Hepatocyte (in vitro differentiated cells): ENCODE measurements at regions not wholly inside any gene's neighbourhood (a gene's known extent, or its start where the extent isn't known, plus 50 kb on each side); places are given as distances from the start of the nearest gene placed in this dataset.
"Not testable (repeated sequence)": the region's sequence is repeated elsewhere in the genome, so short reads cannot be mapped to it uniquely, and the experiment has no call there.

ENCODE experiments used
- DNase-seq: peaks from one replicate; pipeline ENCODE4 v3.0.0-alpha.2; 2016; ENCODE audit warnings: low spot score
- H2AFZ ChIP-seq: fragments of 200-600 bp; sonication (generic); 2 replicates; pipeline ENCODE4 v1.6.0; 2016; ENCODE audit warnings: antibody characterized with exemption, mild to moderate bottlenecking
- H3K27ac ChIP-seq: fragments of 200-600 bp; sonication (generic); 2 replicates; pipeline ENCODE4 v1.5.1; 2016; ENCODE audit warnings: mild to moderate bottlenecking
- H3K27me3 ChIP-seq: fragments of 200-600 bp; sonication (generic); 2 replicates; pipeline ENCODE4 v1.6.1; 2016
- H3K36me3 ChIP-seq: fragments of 200-600 bp; sonication (generic); replicated peaks from 2 replicates; pipeline ENCODE4 v1.5.1; 2016; ENCODE audit warnings: low read depth; ENCODE audit not compliant: insufficient read depth
- H3K4me1 ChIP-seq: fragments of 200-600 bp; sonication (generic); 2 replicates; pipeline ENCODE4 v1.5.1; 2016; ENCODE audit warnings: mild to moderate bottlenecking, moderate library complexity; ENCODE audit not compliant: insufficient read depth
- H3K4me2 ChIP-seq: fragments of 200-600 bp; sonication (generic); 2 replicates; pipeline ENCODE4 v1.6.0; 2016
- H3K4me3 ChIP-seq: fragments of 200-600 bp; sonication (generic); 2 replicates; pipeline ENCODE4 v1.5.1; 2016; ENCODE audit warnings: mild to moderate bottlenecking
- H3K79me2 ChIP-seq: fragments of 200-600 bp; sonication (generic); 2 replicates; pipeline ENCODE4 v1.6.0; 2017; ENCODE audit warnings: mild to moderate bottlenecking
- H3K9me2 ChIP-seq: fragments of 200-600 bp; sonication (generic); replicated peaks from 2 replicates; pipeline ENCODE4 v1.6.0; 2017; ENCODE audit warnings: mild to moderate bottlenecking; ENCODE audit not compliant: insufficient read depth
- H3K9me3 ChIP-seq: fragments of 200-600 bp; sonication (generic); 2 replicates; pipeline ENCODE4 v1.5.1; 2016; ENCODE audit warnings: low read depth, mild to moderate bottlenecking
- H4K20me1 ChIP-seq: fragments of 200-600 bp; sonication (generic); 2 replicates; pipeline ENCODE4 v1.6.0; 2016; ENCODE audit warnings: mild to moderate bottlenecking; ENCODE audit not compliant: insufficient read depth, poor library complexity, severe bottlenecking
- CTCF ChIP-seq: fragments of 200-600 bp; sonication (generic); IDR thresholded peaks from 2 replicates; pipeline ENCODE4 v1.5.1; 2016; ENCODE audit warnings: antibody characterized with exemption, mild to moderate bottlenecking; ENCODE audit not compliant: poor library complexity
- EZH2 ChIP-seq: fragments of 200-600 bp; sonication (generic); IDR thresholded peaks from 2 replicates; pipeline ENCODE4 v1.6.1; 2016; ENCODE audit warnings: antibody characterized with exemption, mild to moderate bottlenecking, borderline replicate concordance
- EZH2phosphoT487 ChIP-seq: fragments of 200-600 bp; sonication (generic); IDR thresholded peaks from one replicate; pipeline ENCODE4 v1.6.1; 2018; ENCODE audit warnings: antibody characterized with exemption, mild to moderate bottlenecking, low read depth, moderate library complexity; ENCODE audit not compliant: unreplicated experiment, severe bottlenecking
- WGBS: methylation state at CpG from one replicate; pipeline ENCODE4 v1.1.6; 2016; ENCODE audit warnings: low lambda C conversion rate; ENCODE audit errors: missing lambda C conversion rate; 5-methylcytosine and 5-hydroxymethylcytosine counted together

- Histone ChIP-seq H3K36me3 (no peaks in the 10 kb centered on the region), H3K4me1 (no peaks in the 10 kb centered on the region), H3K9me2 (no peaks in the 10 kb centered on the region), H3K4me3 (no peak overlapping the region), H3K9me3 (no peaks in the 10 kb centered on the region), H3K79me2 (no peaks in the 10 kb centered on the region), H2AFZ (no peak overlapping the region), H4K20me1 (no peaks in the 10 kb centered on the region), H3K27me3 (no peaks in the 10 kb centered on the region), H3K4me2 (no peak overlapping the region), H3K27ac (peak overlapping the region; percentile 80)
- WGBS = 57% methylated on average over 7 of the region's 7 CpGs
- TF ChIP-seq CTCF (no peak), EZH2 (no peak), EZH2phosphoT487 (no peak)
- no peak for DNase-seq
Observed at GRCh38 chr1:234825498-234826165, 215.7 kb upstream of the IRF2BP2 start.

GRCh38 chr1:234824836-234825235 lies 214.9 kb upstream of the IRF2BP2 start:
- H3K79me2 ChIP-seq, H4K20me1 ChIP-seq, H3K36me3 ChIP-seq, H2AFZ ChIP-seq, H3K27me3 ChIP-seq, H3K4me3 ChIP-seq, H3K9me3 ChIP-seq, H3K4me2 ChIP-seq, H3K9me2 ChIP-seq, H3K4me1 ChIP-seq, DNase-seq: not testable (repeated sequence)
- WGBS = 97% methylated on average over 7 of the region's 7 CpGs
- peak overlapping the region; percentile 80 for H3K27ac ChIP-seq

- TF ChIP-seq EZH2 (no peak), CTCF (no peak), EZH2phosphoT487 (no peak)
- WGBS = 69% methylated on average over 16 of the region's 16 CpGs
- peak overlapping the region; percentile 84 for H3K27ac ChIP-seq
Observed at GRCh38 chr1:234823191-234824176, 213.5 kb upstream of the IRF2BP2 start.

GRCh38 chr1:234821840-234822239 lies 211.9 kb upstream of the IRF2BP2 start:
- Histone ChIP-seq H3K36me3 (no peaks in the 10 kb centered on the region), H3K27me3 (no peaks in the 10 kb centered on the region), H3K9me3 (no peaks in the 10 kb centered on the region), H2AFZ (no peak overlapping the region), H3K79me2 (no peaks in the 10 kb centered on the region), H4K20me1 (no peaks in the 10 kb centered on the region), H3K4me3 (no peak overlapping the region), H3K4me2 (no peak overlapping the region), H3K4me1 (peaks cover 4% of the 10 kb centered on the region), H3K9me2 (no peaks in the 10 kb centered on the region), H3K27ac (no peak overlapping the region)
- TF ChIP-seq CTCF (no peak), EZH2phosphoT487 (no peak), EZH2 (no peak)
- 92% methylated on average over 6 of the region's 6 CpGs for WGBS
- DNase-seq = no peak

More at GRCh38 chr1:234823191-234824176, 213.5 kb upstream of the IRF2BP2 start:
- H3K4me3 ChIP-seq = no peak overlapping the region
- H3K79me2 ChIP-seq = no peaks in the 10 kb centered on the region
- H3K4me1 ChIP-seq = no peaks in the 10 kb centered on the region
- H3K9me3 ChIP-seq = no peaks in the 10 kb centered on the region
- no peaks in the 10 kb centered on the region for H3K36me3 ChIP-seq
- DNase-seq = peak; percentile 78
- H4K20me1 ChIP-seq = no peaks in the 10 kb centered on the region
- H3K27me3 ChIP-seq = no peaks in the 10 kb centered on the region
- H2AFZ ChIP-seq = no peak overlapping the region
- H3K4me2 ChIP-seq = peak overlapping the region; percentile 29
- no peaks in the 10 kb centered on the region for H3K9me2 ChIP-seq
